Kidney (tissue), 13 donors: ENCODE measurements at regions not wholly inside any gene's neighbourhood (a gene's known extent, or its start where the extent isn't known, plus 50 kb on each side); places are given as distances from the start of the nearest gene placed in this dataset.

Source experiments
- DNase-seq, 5 donors: peaks; one replicate each; pipeline ENCODE4 v3.0.0-alpha.2; 2013 to 2020
- FAIRE-seq: peaks from 2 replicates; lab custom pipeline; 2012; peaks lifted over from hg19 to GRCh38; lab: Jason Lieb, UNC
- H3K27ac ChIP-seq, 2 donors: one replicate each; pipeline ENCODE4 v1.7.0; 2013; ENCODE audit warnings: low read depth in 2 of 2, low read length in 2 of 2, inconsistent platforms in 1 of 2
- H3K27me3 ChIP-seq: one replicate; pipeline ENCODE4 v1.7.1; 2013; ENCODE audit warnings: low read length, inconsistent platforms; ENCODE audit not compliant: control insufficient read depth, insufficient read depth
- H3K36me3 ChIP-seq, 3 donors: one replicate each; pipeline versions ENCODE4 v1.7.0 to v1.7.1; 2013; ENCODE audit warnings: low read length in 3 of 3, control low read depth in 1 of 3, inconsistent platforms in 1 of 3; ENCODE audit not compliant: insufficient read depth in 3 of 3, control insufficient read depth in 2 of 3
- H3K4me1 ChIP-seq, 3 donors: one replicate each; pipeline versions ENCODE4 v1.7.0 to v1.7.1; 2013; ENCODE audit warnings: low read length in 3 of 3, inconsistent platforms in 1 of 3, low read depth in 1 of 3; ENCODE audit not compliant: control insufficient read depth in 2 of 3, insufficient read depth in 2 of 3
- H3K4me3 ChIP-seq, 3 donors: one replicate each; pipeline versions ENCODE4 v1.7.0 to v1.8.1; 2013; ENCODE audit warnings: low read length in 3 of 3, control low read depth in 1 of 3, inconsistent platforms in 1 of 3
- H3K9ac ChIP-seq, 3 donors: one replicate each; pipeline versions ENCODE4 v1.7.0 to v1.7.1; 2013; ENCODE audit warnings: low read length in 3 of 3, control low read depth in 1 of 3, inconsistent platforms in 1 of 3
- H3K9me3 ChIP-seq, 3 donors: one replicate each; pipeline versions ENCODE4 v1.7.0 to v1.7.1; 2013; ENCODE audit warnings: low read length in 3 of 3, control low read depth in 1 of 3, inconsistent platforms in 1 of 3; ENCODE audit not compliant: control insufficient read depth in 2 of 3, insufficient read depth in 1 of 3
- intact Hi-C: fragments of 100-400 bp; cut with DNase I; formaldehyde crosslinking; loops from one replicate; pipeline ENCODE4 v1.11.1; 2022
- TF ChIP-seq, protein P1 (sequence below): IDR thresholded peaks from 3 replicates; pipeline ENCODE4 v1.5.1; 2012; ENCODE audit warnings: mild to moderate bottlenecking, moderate library complexity, borderline replicate concordance; ENCODE audit not compliant: insufficient read depth; ENCODE audit errors: extremely low read depth
- donor health status: control.
- donor health status: control.
- donor health status: control.
- donor health status: control.
- donor health status: control.
- donor health status: DM: yes; HTN: yes; CAD: no.
- donor health status: Normal renal cell carcinoma (clear cell type).

DNA sequence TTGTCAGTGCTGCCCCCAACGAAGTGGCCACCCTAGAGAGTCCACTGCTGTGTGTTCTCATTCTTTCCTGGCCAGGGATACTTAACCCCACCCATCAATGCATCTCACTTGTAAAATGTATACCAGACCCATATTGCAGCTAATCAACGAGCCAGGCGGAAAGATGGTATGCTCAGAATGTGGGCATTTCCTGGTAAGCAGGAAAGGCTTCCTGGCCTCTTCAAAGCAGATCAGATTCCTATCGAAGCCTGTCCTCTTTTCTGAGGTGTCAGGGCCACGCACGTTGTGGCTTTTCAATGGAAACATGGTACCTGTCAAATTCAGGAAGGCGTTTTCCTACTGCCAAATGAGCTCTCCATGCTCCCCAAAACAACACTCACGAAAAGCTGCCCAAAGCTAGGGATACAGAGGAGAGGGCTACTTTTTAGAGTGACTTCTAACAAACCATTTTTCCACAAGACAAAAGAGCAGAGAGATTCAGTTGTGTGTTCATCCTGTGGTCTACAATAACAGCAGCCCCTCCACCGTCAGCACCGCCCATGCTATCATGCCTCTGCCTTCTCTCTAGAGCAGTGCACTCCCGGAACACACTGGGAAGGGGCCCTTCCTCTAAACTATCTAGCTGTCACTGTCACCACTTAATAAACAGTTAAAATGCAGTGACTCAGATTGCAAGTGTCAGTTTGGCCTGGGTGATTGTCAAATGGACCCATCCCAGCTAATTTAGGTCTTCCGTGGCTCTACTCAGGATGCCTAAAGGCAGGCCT lies 535.1 kb downstream of the RNF144A start:
- H3K4me1 ChIP-seq, result no peaks in the 10 kb centered on the region
- TF ChIP-seq, protein P1, sequence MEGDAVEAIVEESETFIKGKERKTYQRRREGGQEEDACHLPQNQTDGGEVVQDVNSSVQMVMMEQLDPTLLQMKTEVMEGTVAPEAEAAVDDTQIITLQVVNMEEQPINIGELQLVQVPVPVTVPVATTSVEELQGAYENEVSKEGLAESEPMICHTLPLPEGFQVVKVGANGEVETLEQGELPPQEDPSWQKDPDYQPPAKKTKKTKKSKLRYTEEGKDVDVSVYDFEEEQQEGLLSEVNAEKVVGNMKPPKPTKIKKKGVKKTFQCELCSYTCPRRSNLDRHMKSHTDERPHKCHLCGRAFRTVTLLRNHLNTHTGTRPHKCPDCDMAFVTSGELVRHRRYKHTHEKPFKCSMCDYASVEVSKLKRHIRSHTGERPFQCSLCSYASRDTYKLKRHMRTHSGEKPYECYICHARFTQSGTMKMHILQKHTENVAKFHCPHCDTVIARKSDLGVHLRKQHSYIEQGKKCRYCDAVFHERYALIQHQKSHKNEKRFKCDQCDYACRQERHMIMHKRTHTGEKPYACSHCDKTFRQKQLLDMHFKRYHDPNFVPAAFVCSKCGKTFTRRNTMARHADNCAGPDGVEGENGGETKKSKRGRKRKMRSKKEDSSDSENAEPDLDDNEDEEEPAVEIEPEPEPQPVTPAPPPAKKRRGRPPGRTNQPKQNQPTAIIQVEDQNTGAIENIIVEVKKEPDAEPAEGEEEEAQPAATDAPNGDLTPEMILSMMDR, result no peak
- H3K9me3 ChIP-seq, result no peaks in the 10 kb centered on the region
- DNase-seq, result no peak
- no peak overlapping the region for H3K9ac ChIP-seq
- no peak for FAIRE-seq
- H3K4me3 ChIP-seq, result no peak overlapping the region
- H3K27me3 ChIP-seq, result no peaks in the 10 kb centered on the region
- intact Hi-C loops, result no loop called here
- H3K36me3 ChIP-seq, result no peaks in the 10 kb centered on the region
- no peak overlapping the region for H3K27ac ChIP-seq

DNA sequence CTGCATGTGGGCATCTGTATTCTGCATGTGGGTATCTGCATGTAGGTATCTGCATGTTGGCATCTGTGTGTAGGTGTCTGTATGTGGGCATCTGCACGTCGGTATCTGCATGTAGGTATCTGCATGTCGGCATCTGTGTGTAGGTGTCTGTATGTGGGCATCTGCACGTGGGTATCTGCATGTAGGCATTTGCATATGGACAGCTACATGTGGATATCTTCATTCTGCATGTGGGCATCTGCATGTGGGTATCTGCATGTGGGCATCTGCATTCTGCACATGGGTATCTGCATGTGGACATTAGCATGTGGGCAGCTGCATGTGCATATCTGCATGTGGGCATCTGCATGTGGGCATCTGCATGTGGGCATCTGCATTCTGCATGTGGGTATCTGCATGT lies 537.4 kb downstream of the RNF144A start:
- no peak for FAIRE-seq

DNA sequence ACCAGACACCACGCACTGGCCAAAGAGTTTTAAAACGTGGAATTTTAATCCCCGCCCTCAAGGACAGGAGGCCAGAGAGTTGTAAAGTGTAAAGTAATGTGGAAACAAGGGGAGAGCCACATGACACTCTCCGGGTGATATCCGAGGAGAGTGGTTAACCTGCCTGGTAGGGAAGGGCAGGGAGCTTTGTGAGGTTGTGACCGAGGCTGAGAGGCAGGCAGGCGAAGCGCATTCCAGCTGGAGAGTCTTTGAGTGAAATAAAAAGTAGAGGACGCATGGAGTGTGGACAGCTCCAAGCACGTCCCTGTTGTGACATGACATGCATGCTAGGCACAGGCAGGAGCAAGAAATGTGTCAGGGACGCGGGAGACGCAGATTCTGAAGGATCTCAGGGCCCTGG lies 539.5 kb downstream of the RNF144A start:
- Histone ChIP-seq H3K27ac (no peak overlapping the region), H3K9me3 (no peaks in the 10 kb centered on the region), H3K27me3 (no peaks in the 10 kb centered on the region), H3K4me3 (no peak overlapping the region), H3K4me1 (no peaks in the 10 kb centered on the region), H3K9ac (no peak overlapping the region), H3K36me3 (no peaks in the 10 kb centered on the region)
- no peak for FAIRE-seq
- intact Hi-C loops, result no loop called here
- TF ChIP-seq, protein P1, result no peak
- peak in 4 of 5 donors; percentile 41 to 67 (median 52) for DNase-seq

More for the DNA sequence above, 537.4 kb downstream of the RNF144A start:
- Histone ChIP-seq H3K27me3 (no peaks in the 10 kb centered on the region), H3K4me1 (no peaks in the 10 kb centered on the region), H3K4me3 (no peak overlapping the region), H3K9me3 (no peaks in the 10 kb centered on the region), H3K27ac (no peak overlapping the region), H3K36me3 (no peaks in the 10 kb centered on the region), H3K9ac (no peak overlapping the region)
- TF ChIP-seq, protein P1, result no peak
- intact Hi-C loops, result no loop called here
- no peak for DNase-seq
